Smooth muscle cell of the brain vasculature (primary cell): ENCODE measurements at regions not wholly inside any gene's neighbourhood (a gene's known extent, or its start where the extent isn't known, plus 50 kb on each side); places are given as distances from the start of the nearest gene placed in this dataset.
A peak's percentile ranks its signal among the peaks of the same experiment; 100 is the strongest.

Experiments
- DNase-seq: peaks from one replicate; pipeline ENCODE4 v3.0.0-alpha.2; 2012; ENCODE audit warnings: low read depth, low spot score

- DNase-seq: no peak
These were observed 175.1 kb downstream of the ACKR3 start for GRCh38 chr2:236744716-236745115.

GRCh38 chr2:236745420-236746210, 176.0 kb downstream of the ACKR3 start:
- DNase-seq: no peak

- DNase-seq: no peak
These were observed 177.2 kb downstream of the ACKR3 start for GRCh38 chr2:236746833-236747232.

- DNase-seq: no peak
These were observed 177.8 kb downstream of the ACKR3 start for GRCh38 chr2:236747426-236747825.

- DNase-seq: no peak
These were observed 178.3 kb downstream of the ACKR3 start for GRCh38 chr2:236747925-236748324.

GRCh38 chr2:236748385-236748784, 178.8 kb downstream of the ACKR3 start:
- DNase-seq: no peak

GRCh38 chr2:236748801-236749200, 179.2 kb downstream of the ACKR3 start:
- DNase-seq: no peak

GRCh38 chr2:236749346-236749745, 179.7 kb downstream of the ACKR3 start:
- DNase-seq: no peak

GRCh38 chr2:236752096-236752495, 182.5 kb downstream of the ACKR3 start:
- no peak for DNase-seq

GRCh38 chr2:236753606-236754270, 184.1 kb downstream of the ACKR3 start:
- no peak for DNase-seq

- no peak for DNase-seq
These were observed 184.8 kb downstream of the ACKR3 start for GRCh38 chr2:236754271-236754944.

- DNase-seq: no peak
These were observed 185.7 kb downstream of the ACKR3 start for GRCh38 chr2:236755278-236755840.

GRCh38 chr2:236758406-236758805, 188.8 kb downstream of the ACKR3 start:
- DNase-seq: no peak

- no peak for DNase-seq
These were observed 190.6 kb downstream of the ACKR3 start for GRCh38 chr2:236760246-236760645.

- no peak for DNase-seq
These were observed 191.7 kb downstream of the ACKR3 start for GRCh38 chr2:236761358-236761757.

- DNase-seq: no peak
These were observed 193.0 kb downstream of the ACKR3 start for GRCh38 chr2:236762628-236763027.

GRCh38 chr2:236763857-236764256, 194.2 kb downstream of the ACKR3 start:
- DNase-seq: no peak

GRCh38 chr2:236764716-236765115, 195.1 kb downstream of the ACKR3 start:
- no peak for DNase-seq

- no peak for DNase-seq
These were observed 195.9 kb downstream of the ACKR3 start for GRCh38 chr2:236765478-236765877.

- no peak for DNase-seq
These were observed 197.2 kb downstream of the ACKR3 start for GRCh38 chr2:236766850-236767249.

GRCh38 chr2:236767941-236768340, 198.3 kb downstream of the ACKR3 start:
- no peak for DNase-seq

- DNase-seq: peak; percentile 76
These were observed 198.9 kb downstream of the ACKR3 start for GRCh38 chr2:236768393-236769140.
